HG03045 (cell line): ENCODE measurements at regions not wholly inside any gene's neighbourhood (a gene's known extent, or its start where the extent isn't known, plus 50 kb on each side); places are given as distances from the start of the nearest gene placed in this dataset.
"Not testable (repeated sequence)": the region's sequence is repeated elsewhere in the genome, so short reads cannot be mapped to it uniquely, and the experiment has no call there.

Experiments
- ATAC-seq: cut with Tn5 transposase; IDR thresholded peaks from one replicate; pipeline ENCODE4 v1.9.1; 2021; ENCODE audit warnings: mild to moderate bottlenecking, moderate library complexity; ENCODE audit not compliant: unreplicated experiment

- no peak for ATAC-seq
These were observed 131.8 kb upstream of the GHITM start for GRCh38 chr10:84007482-84007881.

GRCh38 chr10:84008878-84009277 is 130.4 kb upstream of the GHITM start:
- no peak for ATAC-seq

- ATAC-seq, result no peak
These were observed 126.9 kb upstream of the GHITM start for GRCh38 chr10:84012431-84012830.

GRCh38 chr10:84012831-84013458 is 126.4 kb upstream of the GHITM start:
- peak; percentile 76 for ATAC-seq

- ATAC-seq, result no peak
These were observed 123.3 kb upstream of the GHITM start for GRCh38 chr10:84015877-84016595.

GRCh38 chr10:84018826-84019225 is 120.5 kb upstream of the GHITM start:
- no peak for ATAC-seq

- ATAC-seq, result not testable (repeated sequence)
These were observed 119.4 kb upstream of the GHITM start for GRCh38 chr10:84019854-84020458.

- no peak for ATAC-seq
These were observed 112.5 kb upstream of the GHITM start for GRCh38 chr10:84026821-84027257.

- ATAC-seq, result no peak
These were observed 109.5 kb upstream of the GHITM start for GRCh38 chr10:84029840-84030239.

GRCh38 chr10:84038035-84038434 is 101.3 kb upstream of the GHITM start:
- ATAC-seq, result no peak

- ATAC-seq, result no peak
These were observed 99.4 kb upstream of the GHITM start for GRCh38 chr10:84039957-84040356.

- ATAC-seq, result no peak
These were observed 91.9 kb upstream of the GHITM start for GRCh38 chr10:84047258-84048010.

GRCh38 chr10:84049645-84050011 is 89.7 kb upstream of the GHITM start:
- no peak for ATAC-seq

GRCh38 chr10:84053626-84054025 is 85.7 kb upstream of the GHITM start:
- ATAC-seq, result no peak

- no peak for ATAC-seq
These were observed 84.6 kb upstream of the GHITM start for GRCh38 chr10:84054743-84055142.

GRCh38 chr10:84059526-84059925 is 79.8 kb upstream of the GHITM start:
- ATAC-seq, result no peak

GRCh38 chr10:84063440-84063839 is 75.9 kb upstream of the GHITM start:
- no peak for ATAC-seq

GRCh38 chr10:84065804-84066601 is 73.3 kb upstream of the GHITM start:
- no peak for ATAC-seq

- no peak for ATAC-seq
These were observed 64.8 kb upstream of the GHITM start for GRCh38 chr10:84074521-84074920.

GRCh38 chr10:84075226-84076046 is 63.9 kb upstream of the GHITM start:
- no peak for ATAC-seq
